Natural killer cell (primary cell): ENCODE measurements at regions not wholly inside any gene's neighbourhood (a gene's known extent, or its start where the extent isn't known, plus 50 kb on each side); places are given as distances from the start of the nearest gene placed in this dataset.

Experiments used
- ATAC-seq, 3 donors: fragments of 150-1000 bp in 2 of 3; fragments of 200-7000 bp in 1 of 3; cut with Tn5 transposase; 1 replicate in 1 of 3; 2 replicates in 2 of 3; pipeline ENCODE4 v1.10.0; 2021; ENCODE audit warnings: mild to moderate bottlenecking in 2 of 3, moderate library complexity in 2 of 3
- DNase-seq, 2 donors: peaks; one replicate each; pipeline versions ENCODE4 v3.0.0 to v3.0.0-alpha.2; 2013 to 2021; ENCODE audit warnings: mixed read lengths in 1 of 2
- H3K27ac ChIP-seq: one replicate; pipeline ENCODE4 v1.5.1; 2013; ENCODE audit warnings: mild to moderate bottlenecking, low read length
- H3K27me3 ChIP-seq: one replicate; pipeline ENCODE4 v1.6.1; 2013; ENCODE audit warnings: low read length; ENCODE audit not compliant: control insufficient read depth, insufficient read depth
- H3K36me3 ChIP-seq: one replicate; pipeline ENCODE4 v1.6.1; 2013; ENCODE audit warnings: low read length; ENCODE audit not compliant: control insufficient read depth, insufficient read depth
- H3K4me1 ChIP-seq: one replicate; pipeline ENCODE4 v1.6.1; 2013; ENCODE audit warnings: low read length; ENCODE audit not compliant: control insufficient read depth, insufficient read depth
- H3K4me3 ChIP-seq: one replicate; pipeline ENCODE4 v1.5.1; 2013; ENCODE audit warnings: low read length
- H3K9me3 ChIP-seq: one replicate; pipeline ENCODE4 v1.6.1; 2013; ENCODE audit warnings: low read length; ENCODE audit not compliant: control insufficient read depth, insufficient read depth
- H3K27ac Mint-ChIP-seq, 2 donors: one replicate each; pipeline ENCODE4 v1.8.0; 2022; ENCODE audit warnings: mild to moderate bottlenecking in 2 of 2, mixed read lengths in 2 of 2, moderate library complexity in 1 of 2
- H3K27me3 Mint-ChIP-seq, 2 donors: one replicate each; pipeline ENCODE4 v1.8.0; 2022; ENCODE audit warnings: low read depth in 2 of 2, mixed read lengths in 2 of 2
- H3K36me3 Mint-ChIP-seq: one replicate; pipeline ENCODE4 v1.8.0; 2022; ENCODE audit warnings: mixed read lengths
- H3K4me1 Mint-ChIP-seq, 2 donors: one replicate each; pipeline ENCODE4 v1.8.0; 2022; ENCODE audit warnings: mixed read lengths in 2 of 2
- H3K4me3 Mint-ChIP-seq: one replicate; pipeline ENCODE4 v1.8.0; 2022; ENCODE audit warnings: mild to moderate bottlenecking, moderate library complexity, mixed read lengths
- H3K9me3 Mint-ChIP-seq, 2 donors: one replicate each; pipeline ENCODE4 v1.8.0; 2022; ENCODE audit warnings: mixed read lengths in 2 of 2
- CTCF ChIP-seq: fragments of 200-600 bp; IDR thresholded peaks from one replicate; pipeline ENCODE4 v1.8.0; 2022; ENCODE audit warnings: antibody characterized with exemption
- WGBS: methylation state at CpG from one replicate; pipeline ENCODE4 v1.1.7; 2013; ENCODE audit warnings: missing lambda C conversion rate; ENCODE audit not compliant: insufficient coverage; 5-methylcytosine and 5-hydroxymethylcytosine counted together
- intact Hi-C: fragments of 100-400 bp; cut with micrococcal nuclease; formaldehyde crosslinking; loops from one replicate; pipeline ENCODE4 v1.14.2; 2022

- ATAC-seq (no peak), DNase-seq (no peak)
- intact Hi-C loops = no loop called here
- H3K4me1 Mint-ChIP-seq = no peaks in the 10 kb centered on the region
- no peaks in the 10 kb centered on the region for H3K36me3 Mint-ChIP-seq
- Histone ChIP-seq H3K27me3 (no peaks in the 10 kb centered on the region), H3K4me1 (no peaks in the 10 kb centered on the region), H3K27ac (no peak overlapping the region), H3K36me3 (no peaks in the 10 kb centered on the region), H3K9me3 (no peaks in the 10 kb centered on the region), H3K4me3 (no peak overlapping the region)
- H3K27ac Mint-ChIP-seq = no peak overlapping the region
- TF ChIP-seq CTCF = no peak
- no peak overlapping the region for H3K4me3 Mint-ChIP-seq
- peaks cover 0 to 8% of the 10 kb centered on the region in 2 donors for H3K27me3 Mint-ChIP-seq
- WGBS = 88% methylated on average over 2 of the region's 2 CpGs
- H3K9me3 Mint-ChIP-seq = no peaks in the 10 kb centered on the region
These were observed 253.7 kb downstream of the MSRB3 start for GRCh38 chr12:65532162-65532561.

GRCh38 chr12:65532764-65533163 lies 254.3 kb downstream of the MSRB3 start:
- Mint-ChIP-seq H3K4me1 (no peaks in the 10 kb centered on the region), H3K36me3 (no peaks in the 10 kb centered on the region), H3K4me3 (no peak overlapping the region), H3K9me3 (no peaks in the 10 kb centered on the region), H3K27ac (no peak overlapping the region), H3K27me3 (peaks cover 0 to 8% of the 10 kb centered on the region in 2 donors)
- no peaks in the 10 kb centered on the region for H3K36me3 ChIP-seq
- no peaks in the 10 kb centered on the region for H3K4me1 ChIP-seq
- no peak for TF ChIP-seq CTCF
- 90% methylated on average over 2 of the region's 5 CpGs for WGBS
- ATAC-seq (no peak), DNase-seq (no peak)
- H3K27me3 ChIP-seq = no peaks in the 10 kb centered on the region
- no peak overlapping the region for H3K4me3 ChIP-seq
- intact Hi-C loops = no loop called here
- H3K9me3 ChIP-seq = no peaks in the 10 kb centered on the region
- no peak overlapping the region for H3K27ac ChIP-seq

GRCh38 chr12:65533177-65533883 lies 254.8 kb downstream of the MSRB3 start:
- no peak overlapping the region for H3K27ac Mint-ChIP-seq
- H3K36me3 Mint-ChIP-seq = no peaks in the 10 kb centered on the region
- no peak overlapping the region for H3K4me3 Mint-ChIP-seq
- H3K36me3 ChIP-seq = no peaks in the 10 kb centered on the region
- 84% methylated on average over 10 of the region's 10 CpGs for whole genome bisulfite sequencing
- no peaks in the 10 kb centered on the region for H3K4me1 Mint-ChIP-seq
- H3K27ac ChIP-seq = no peak overlapping the region
- DNase-seq (no peak), ATAC-seq (no peak)
- H3K4me3 ChIP-seq = no peak overlapping the region
- TF ChIP-seq CTCF = no peak
- H3K27me3 ChIP-seq = no peaks in the 10 kb centered on the region
- peaks cover 0 to 2% of the 10 kb centered on the region in 2 donors for H3K9me3 Mint-ChIP-seq
- peaks cover 0 to 8% of the 10 kb centered on the region in 2 donors for H3K27me3 Mint-ChIP-seq
- no peaks in the 10 kb centered on the region for H3K4me1 ChIP-seq
- intact Hi-C loops = no loop called here
- H3K9me3 ChIP-seq = no peaks in the 10 kb centered on the region

GRCh38 chr12:65534238-65534841 lies 255.9 kb downstream of the MSRB3 start:
- Mint-ChIP-seq H3K36me3 (no peaks in the 10 kb centered on the region), H3K4me1 (no peaks in the 10 kb centered on the region), H3K27me3 (peaks cover 0 to 8% of the 10 kb centered on the region in 2 donors), H3K9me3 (peaks cover 0 to 2% of the 10 kb centered on the region in 2 donors), H3K27ac (no peak overlapping the region), H3K4me3 (no peak overlapping the region)
- no peak for TF ChIP-seq CTCF
- Histone ChIP-seq H3K4me1 (no peaks in the 10 kb centered on the region), H3K36me3 (no peaks in the 10 kb centered on the region), H3K9me3 (no peaks in the 10 kb centered on the region), H3K4me3 (no peak overlapping the region), H3K27ac (no peak overlapping the region), H3K27me3 (no peaks in the 10 kb centered on the region)
- no peak for ATAC-seq
- WGBS = 57% methylated on average over 8 of the region's 8 CpGs
- intact Hi-C loops = no loop called here
- DNase-seq = no peak
